ENCODE measurements at regions not wholly inside any gene's neighbourhood (a gene's known extent, or its start where the extent isn't known, plus 50 kb on each side); places are given as distances from the start of the nearest gene placed in this dataset.

GRCh38 chr9:100714372-100715099, 136.7 kb downstream of the CAVIN4 start:
- peak; percentile 93 for TF ChIP-seq CTCF (IDR thresholded peaks at IDR 0.05)

- no peak for TF ChIP-seq CTCF (IDR thresholded peaks at IDR 0.05)
Measured at GRCh38 chr9:100715100-100715380, 137.2 kb downstream of the CAVIN4 start.

GRCh38 chr9:100718717-100719116, 140.8 kb downstream of the CAVIN4 start:
- TF ChIP-seq CTCF (IDR thresholded peaks at IDR 0.05), result no peak

- TF ChIP-seq CTCF (IDR thresholded peaks at IDR 0.05), result no peak
Measured at GRCh38 chr9:100720922-100721321, 143.0 kb downstream of the CAVIN4 start.

- TF ChIP-seq CTCF (IDR thresholded peaks at IDR 0.05), result no peak
Measured at GRCh38 chr9:100724886-100725285, 147.0 kb downstream of the CAVIN4 start.

GRCh38 chr9:100725371-100725770, 147.5 kb downstream of the CAVIN4 start:
- no peak for TF ChIP-seq CTCF (IDR thresholded peaks at IDR 0.05)

- no peak for TF ChIP-seq CTCF (IDR thresholded peaks at IDR 0.05)
Measured at GRCh38 chr9:100729336-100729895, 151.5 kb downstream of the CAVIN4 start.

GRCh38 chr9:100730086-100730485, 152.2 kb downstream of the CAVIN4 start:
- TF ChIP-seq CTCF (IDR thresholded peaks at IDR 0.05), result no peak
